Astrocyte of the hippocampus (primary cell): ENCODE measurements at regions not wholly inside any gene's neighbourhood (a gene's known extent, or its start where the extent isn't known, plus 50 kb on each side); places are given as distances from the start of the nearest gene placed in this dataset.

Source experiments
- DNase-seq: peaks from one replicate; pipeline ENCODE4 v3.0.0; 2011; ENCODE audit warnings: low read depth, low spot score

DNA sequence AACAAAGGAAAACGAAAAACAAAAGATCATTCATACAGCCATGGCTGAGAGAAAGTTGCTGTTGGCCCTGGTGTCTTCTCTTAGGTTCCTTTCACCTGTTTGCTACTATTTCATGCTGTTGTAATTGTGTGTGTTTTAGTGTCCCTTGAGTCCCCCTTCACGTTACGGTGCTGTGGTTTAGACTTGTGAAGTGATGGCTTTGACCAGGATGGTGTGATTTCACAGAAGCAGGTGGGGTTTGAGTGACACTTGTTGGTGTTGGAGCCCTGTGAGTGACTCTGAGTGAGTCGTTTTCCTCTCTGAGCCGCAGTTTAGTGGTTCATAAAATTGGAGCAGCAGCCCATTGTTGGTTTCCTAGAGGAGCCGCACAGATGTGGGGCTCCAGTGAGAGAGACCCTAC lies 635.4 kb downstream of the VRK1 start:
- DNase-seq = no peak

DNA sequence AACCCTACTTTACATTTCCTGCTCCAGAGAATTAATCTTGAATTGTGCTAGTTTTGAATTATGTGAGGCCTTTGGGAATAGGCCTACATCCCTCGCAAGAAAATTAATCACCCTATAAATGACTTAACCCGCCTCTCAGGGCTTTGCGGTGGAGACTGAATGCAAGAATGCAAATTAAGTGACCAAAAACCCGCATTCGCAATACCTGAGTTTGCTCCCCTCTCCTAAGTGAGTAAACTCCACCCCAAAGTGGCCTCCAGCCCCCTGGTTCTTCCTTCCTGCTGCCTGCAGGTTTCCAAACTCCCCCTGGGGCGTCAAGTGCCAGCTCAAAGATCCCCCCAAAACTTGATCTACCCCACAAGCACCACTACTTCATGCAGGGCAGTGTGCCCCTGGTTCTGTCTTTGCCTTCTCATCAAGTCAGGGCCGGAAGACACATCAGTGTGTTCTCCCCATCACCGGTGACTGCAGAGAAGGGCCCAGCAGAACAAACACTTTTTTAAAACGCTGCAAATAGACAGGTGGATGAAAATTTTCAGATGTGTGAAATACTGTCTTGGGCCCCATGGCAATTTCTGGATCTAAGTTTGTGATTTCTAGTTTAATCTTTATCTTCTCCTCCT lies 644.7 kb downstream of the VRK1 start:
- no peak for DNase-seq

DNA sequence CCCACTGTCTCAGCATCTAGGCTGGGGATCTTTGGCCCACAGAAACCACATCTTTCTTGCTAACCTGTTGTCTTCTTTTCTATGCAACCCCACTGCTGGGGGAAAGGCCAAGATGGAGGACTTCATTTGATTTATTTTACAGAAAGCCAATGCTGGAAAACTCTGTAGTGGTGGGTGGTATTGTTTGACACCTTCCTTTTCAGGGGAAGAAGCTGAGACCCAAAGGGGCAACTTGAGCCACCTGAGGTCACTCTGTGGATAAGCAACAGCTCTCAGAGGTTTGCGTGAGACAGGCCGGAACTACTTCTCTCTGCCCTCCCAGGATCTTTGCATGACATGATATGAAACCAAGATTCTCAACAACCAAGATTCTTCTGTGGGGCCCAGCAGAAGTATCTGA lies 645.2 kb downstream of the VRK1 start:
- no peak for DNase-seq

DNA sequence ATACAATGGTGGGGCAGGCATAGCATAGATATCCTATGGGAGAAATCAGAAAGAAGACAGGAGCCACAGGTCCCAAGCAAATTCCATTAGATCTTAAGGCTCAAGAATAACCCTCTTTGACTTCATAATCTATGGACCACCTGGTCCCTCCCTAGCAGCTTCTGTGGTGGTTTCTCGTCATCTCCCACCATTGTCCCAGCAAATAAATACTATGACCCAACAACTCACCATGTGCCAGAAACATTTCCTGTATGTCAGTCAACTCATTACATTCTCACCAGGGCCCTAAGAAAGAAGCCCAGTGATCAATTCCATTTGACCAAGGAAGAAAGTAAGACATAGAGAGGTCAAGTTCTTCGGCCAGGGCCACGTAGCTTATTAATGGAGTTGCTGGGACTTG lies 646.2 kb downstream of the VRK1 start:
- DNase-seq = no peak

DNA sequence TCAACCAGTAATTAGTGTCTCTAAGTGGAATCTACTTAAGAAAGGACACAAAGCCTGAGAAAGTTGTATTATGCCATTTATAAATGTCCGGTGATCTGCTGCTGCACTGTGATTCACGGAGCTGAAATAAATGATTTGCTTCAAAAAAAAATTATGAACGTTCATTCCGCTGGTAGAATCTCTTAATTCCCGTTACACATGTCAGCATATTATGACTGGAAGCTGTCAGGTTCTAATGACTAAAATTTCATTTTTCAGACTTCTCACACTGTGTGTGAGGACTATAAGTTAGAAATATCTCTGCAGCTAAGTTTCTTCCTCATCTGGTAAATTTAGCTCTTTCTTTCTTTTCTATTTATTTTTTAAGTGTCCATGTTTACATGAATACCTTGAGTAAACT lies 647.1 kb downstream of the VRK1 start:
- DNase-seq = no peak

DNA sequence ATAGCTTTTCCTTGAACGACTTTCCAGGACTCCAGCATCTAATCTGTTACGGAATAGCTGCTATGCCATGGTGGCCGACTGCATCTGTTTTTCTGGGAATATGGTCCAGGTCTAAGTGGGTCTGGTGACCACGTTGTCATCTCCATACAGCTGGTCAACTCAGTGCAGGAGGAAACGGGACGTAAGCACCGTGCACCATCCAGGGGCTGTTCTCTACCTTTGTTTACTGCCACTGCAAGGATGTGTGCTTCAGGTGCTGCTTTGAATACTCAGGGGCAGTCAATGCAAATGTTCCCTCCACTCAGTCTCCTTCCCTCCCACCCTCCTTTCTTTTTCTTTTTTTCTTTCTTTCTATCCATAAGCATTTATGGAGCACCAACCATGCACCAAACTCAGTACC lies 648.2 kb downstream of the VRK1 start:
- no peak for DNase-seq

DNA sequence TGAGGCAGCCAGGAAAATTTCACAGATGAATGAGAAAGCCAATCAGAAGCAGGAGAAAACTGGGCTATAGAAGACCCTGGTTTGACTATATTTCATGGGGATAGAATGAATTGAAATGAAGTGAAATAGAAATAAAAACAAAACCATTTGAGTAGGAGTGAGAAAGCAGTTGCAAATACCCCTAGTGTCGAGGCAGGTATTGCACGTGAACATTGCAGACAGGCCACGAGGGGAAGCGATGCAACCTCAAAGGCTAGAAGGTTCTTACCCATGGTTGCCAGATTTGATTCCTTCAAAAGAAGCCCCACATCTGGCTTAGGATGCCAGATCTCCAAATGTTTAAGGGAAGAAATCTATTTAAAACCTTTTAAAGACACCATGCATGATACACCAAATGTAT lies 648.9 kb downstream of the VRK1 start:
- no peak for DNase-seq

DNA sequence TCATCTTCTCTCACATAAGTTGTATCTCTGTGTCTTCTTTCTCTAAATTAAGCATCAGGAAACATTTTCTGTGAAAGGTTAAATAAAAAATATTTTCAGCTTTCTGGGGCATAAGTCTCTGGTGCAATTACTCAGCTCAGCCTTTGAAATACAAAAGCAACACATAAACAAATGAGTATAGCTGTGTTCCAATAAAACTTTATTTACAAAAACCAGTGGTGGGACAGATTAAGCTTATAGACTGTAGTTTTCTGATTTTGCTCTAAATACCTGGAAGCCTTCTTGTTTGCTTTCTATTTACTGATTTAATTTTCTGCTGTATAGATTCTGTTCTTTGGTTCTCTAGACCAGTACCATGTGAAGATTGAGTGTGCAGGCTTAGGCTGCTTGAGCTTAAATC lies 655.1 kb downstream of the VRK1 start:
- no peak for DNase-seq

DNA sequence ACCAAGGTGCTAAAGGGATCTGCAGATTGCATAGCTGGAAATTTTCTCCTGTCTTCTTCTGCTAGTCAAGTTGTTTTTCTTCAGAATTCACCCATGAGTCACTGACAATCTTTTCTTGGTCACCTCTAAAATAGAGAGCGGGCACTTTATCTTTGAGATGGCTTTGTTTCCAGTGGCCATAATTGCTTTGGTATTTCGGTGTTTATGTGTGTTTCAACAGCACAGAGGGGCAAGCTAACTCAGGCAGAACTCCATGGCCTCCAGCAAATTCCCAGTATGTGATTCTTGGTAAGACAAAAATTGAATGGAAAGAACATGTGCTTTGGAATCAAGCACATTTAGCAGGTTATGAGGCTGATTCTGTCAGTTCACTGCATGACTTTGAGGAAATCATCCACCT lies 656.8 kb downstream of the VRK1 start:
- no peak for DNase-seq

DNA sequence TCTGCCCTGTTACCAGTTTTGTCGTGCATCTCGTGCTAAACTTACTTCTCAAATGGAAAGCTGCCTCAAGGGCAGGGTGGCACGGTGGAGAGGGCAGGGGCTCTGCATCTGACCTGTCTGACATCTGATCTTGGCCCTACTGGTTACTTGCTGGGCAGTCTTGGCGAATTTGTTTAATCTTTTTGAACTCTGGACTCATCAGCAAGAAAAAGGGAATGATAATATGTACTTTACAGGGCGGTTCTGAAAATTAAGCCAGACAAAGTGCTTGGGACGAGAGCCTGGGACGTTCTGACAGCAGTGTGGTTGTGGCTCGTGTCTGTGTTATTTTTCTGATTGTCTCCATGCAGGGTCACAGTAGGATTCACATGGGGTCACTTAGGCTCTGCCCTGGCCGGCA lies 659.3 kb downstream of the VRK1 start:
- no peak for DNase-seq

DNA sequence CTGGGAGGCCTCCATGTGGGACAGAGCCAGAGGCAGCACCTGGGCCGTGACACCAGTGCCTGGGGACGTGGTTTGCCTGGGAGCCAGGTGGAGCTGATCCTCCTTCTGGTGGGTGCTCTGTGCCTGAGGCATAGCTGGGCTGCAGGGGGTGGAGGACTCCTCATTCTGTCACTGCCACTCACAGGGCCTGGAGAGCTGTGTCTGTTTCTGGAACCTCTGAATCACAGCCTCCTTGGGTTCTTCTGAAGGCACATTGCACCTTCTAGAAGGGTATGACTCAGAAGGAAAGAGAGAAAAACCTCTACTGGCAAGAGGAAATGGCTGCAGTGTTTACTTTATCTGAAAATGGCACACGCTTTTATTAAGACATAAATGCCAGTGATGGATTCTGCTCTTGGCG lies 659.8 kb downstream of the VRK1 start:
- peak; percentile 4 for DNase-seq

DNA sequence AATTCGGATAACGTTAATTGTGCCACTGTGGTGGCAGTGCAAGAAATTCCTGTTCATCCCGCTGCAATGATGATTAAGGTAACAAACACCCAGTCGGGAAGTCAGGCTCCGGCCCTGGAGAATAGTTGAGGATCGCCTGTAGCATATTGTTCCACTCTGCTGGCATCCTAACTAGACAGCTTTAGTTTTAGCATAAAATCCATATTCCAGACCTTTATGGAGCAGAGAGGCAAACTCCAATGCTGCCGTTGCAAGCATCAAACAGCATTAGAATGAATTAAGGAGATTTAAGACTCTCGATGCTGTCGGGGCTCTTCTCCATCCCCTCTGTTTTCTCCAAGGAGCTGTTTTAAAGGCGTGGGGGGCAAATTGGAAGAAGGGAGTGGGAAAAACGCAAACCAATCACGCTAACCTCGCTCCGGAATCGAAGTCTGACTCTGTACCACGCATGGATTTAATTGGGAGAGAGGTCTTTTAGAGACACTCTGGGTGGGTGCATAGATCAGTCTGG lies 660.4 kb downstream of the VRK1 start:
- DNase-seq = no peak

DNA sequence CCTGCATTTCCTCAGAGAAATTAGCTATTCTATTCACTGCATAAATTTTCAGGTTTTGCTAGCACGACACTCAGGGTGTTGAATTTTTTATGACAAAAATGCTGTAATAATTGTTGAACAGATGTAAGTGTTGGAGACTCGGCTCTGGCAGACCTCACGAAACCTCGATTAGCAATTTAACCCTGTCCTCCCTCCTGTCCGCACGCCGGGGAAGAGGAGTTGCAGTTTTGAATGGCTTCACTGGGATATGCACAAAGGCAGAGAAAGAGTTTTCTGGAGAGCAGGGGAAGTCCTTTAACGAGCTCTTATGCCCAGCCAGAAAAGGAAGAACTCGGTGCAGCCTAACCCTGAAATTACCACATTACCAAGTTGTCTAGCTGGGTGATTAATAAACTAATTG lies 661.1 kb downstream of the VRK1 start:
- no peak for DNase-seq

DNA sequence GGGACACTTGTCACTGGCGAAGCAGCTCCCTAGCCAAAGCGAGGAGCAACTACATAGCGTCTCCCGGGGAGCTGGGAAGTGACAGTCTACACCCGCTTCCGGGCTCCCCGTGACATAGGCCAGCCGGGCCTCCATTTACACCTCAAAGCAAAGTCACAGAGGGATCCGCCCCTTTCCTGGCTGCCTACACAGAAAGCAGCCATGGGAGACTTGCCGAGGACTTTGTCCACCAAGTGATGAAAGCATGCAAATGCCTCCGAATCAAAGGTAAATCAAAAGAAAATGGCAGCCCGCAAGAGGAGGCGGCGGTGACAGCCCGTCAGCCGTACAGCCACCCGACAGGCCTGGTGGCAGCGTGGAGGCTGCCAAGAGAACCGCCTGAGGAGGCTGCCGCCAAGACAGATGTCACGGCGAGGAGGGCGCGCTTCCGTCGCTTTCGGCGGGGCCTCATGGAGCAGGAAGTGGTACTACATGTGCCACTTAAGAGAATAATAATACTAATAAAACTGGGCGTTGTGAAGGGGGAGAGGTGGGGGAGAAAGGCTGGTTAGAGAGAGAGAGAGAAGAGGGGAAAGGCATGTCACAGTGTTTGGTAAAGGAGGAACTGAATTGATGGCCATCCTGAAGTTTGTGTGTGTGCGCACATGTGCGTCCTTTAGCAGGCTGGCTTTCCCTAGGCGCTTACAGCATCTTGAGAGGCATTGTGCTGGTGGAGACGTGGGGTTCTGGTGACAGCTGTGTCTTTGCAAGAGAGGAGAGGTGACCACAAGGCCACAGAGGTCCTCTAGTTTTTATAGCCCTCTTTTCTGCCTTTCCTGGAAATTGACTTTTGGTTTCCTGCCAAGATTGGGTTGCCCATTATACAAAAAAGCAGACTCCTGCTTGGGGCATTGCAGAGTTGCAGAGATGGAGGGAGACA lies 661.7 kb downstream of the VRK1 start:
- DNase-seq = peak; percentile 30

DNA sequence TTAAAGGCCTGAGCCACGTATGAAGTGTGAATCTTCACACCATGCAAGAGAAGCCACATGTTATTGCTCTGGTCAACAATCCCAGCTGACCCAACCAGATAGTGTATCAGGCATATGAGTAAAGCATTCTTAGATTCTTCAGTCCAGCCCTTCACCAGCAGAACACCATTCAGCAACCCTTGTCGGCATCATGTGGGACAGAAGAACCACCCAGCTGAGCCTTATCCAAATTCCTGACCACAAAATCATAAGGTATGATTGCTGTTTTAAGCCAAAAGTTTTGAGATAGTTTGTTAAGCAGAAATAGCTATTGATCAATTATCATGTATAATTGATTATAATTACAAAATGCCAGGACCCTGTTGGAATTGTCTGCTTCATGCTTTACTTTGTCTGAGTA lies 664.9 kb downstream of the VRK1 start:
- DNase-seq = no peak

DNA sequence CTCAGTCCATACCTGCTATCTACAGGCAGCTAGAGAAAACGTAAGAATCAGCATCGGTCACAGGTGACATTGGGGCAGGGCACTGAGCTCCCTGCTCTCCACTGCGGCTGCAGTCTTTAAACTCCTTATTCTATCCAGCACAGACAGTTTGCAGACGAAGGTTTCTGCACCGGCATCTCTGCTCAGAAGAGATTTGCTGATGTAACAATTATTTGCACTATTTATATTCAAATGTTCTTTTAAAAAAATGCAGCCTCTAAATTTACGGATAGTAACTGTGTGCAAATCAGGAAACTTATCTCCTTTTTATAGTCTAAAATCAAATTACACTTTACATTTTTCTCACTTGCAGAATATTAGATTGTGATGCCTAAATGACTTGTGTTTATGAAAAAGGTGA lies 671.0 kb downstream of the VRK1 start:
- no peak for DNase-seq

DNA sequence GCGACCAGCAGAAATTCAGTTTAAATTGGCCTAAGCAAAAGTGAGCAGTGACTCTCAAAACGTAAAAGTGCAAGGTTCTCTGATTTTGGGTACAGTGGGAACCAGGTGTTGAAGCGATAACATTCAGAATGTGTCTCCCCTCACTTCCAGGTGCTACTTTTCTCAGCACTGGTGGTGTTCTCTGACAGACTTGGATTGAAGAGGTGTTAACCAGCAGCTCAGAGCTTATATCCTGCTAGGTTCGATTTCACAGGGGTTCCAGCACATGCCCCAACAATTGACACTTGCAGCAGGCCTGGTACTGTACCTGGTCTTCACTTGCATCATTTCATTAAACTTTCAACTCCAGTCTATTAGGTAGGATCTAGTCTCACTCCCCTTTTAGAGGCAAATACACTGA lies 680.2 kb downstream of the VRK1 start:
- DNase-seq = no peak

DNA sequence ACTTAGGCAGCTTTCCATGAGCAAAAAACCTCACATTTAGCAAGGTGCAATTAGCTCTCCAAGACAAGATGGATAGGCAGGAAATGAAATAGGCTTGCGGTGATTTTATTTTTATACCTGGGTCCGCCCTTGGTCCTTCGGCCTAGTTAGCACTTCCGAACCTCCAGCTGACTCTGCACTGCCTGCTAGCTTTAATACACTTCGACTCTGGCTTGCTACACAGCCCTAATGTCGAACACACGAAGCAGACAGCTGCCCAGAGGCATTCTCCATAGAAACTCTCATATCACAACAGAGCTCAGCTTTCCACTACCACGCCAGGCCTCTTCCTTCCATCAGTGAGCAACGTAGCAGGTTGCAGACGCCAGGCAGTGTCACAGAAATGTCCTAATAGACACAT lies 688.0 kb downstream of the VRK1 start:
- no peak for DNase-seq

DNA sequence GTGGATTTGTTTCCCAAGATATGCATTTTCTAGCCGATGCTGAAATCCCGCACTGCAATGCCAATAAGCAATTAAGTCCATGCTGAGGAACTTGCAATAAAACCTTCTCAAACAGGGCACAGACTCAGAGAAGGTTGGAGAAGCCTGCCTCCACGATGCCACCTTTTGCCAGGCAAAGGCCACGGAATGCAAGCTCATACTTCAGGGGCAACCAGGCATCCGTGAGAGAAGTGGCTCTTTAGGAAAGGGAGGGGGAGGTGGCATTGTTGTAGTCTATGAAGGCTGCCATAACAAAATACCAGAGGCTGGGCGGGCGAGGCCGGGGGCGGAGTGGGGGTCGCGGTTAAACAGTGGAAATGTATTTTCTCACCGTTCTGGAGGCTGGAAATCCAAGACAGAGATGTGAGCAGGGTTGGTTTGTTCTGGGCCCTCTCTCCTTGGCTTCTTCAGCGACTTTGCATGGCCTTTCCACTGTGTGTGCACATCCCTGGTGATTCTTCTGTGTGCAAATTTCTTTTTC lies 689.5 kb downstream of the VRK1 start:
- no peak for DNase-seq

DNA sequence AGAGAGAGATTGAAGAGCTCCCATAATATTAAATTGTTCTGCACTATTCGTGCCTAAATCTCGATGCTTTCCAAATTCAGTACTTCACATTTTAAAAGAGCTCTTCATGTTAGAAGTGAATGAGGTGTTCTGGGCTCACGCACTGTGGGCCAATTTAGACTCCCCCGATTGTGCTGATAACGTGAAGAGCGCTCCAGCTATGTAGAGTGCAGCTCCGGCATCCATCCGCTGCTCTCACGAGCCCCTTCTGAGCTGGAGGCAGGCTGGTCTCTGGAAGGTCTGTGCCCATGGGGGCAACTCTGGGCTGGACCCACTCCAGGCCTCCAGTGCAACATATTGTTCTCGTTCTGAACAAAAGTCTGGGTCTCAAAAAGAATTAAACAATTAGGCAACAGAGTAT lies 692.6 kb downstream of the VRK1 start:
- no peak for DNase-seq

DNA sequence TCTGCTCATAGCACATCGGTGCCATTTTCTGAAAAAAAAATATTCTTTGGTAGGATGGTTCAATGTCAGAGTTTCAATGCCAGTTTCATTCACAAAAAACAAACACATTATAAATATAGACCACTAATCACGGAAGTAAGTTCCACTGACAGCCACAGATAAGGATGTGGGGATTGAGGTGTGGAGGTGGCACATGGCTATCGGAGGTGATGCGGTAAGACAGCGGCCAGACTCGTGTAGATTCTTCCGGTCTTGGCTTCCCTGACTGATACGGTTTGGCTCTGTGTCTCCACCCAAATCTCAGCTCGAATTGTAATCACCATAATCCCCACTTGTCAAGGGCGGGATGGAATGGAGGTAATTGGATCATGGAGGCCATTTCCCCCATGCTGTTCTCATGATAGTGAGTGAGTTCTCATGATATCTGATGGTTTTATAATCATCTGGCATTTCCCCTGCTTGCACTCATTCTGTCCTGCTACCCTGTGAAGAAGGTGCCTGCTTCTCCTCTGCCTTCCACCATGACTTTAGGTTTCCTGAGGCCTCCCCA lies 693.4 kb downstream of the VRK1 start:
- DNase-seq = no peak

DNA sequence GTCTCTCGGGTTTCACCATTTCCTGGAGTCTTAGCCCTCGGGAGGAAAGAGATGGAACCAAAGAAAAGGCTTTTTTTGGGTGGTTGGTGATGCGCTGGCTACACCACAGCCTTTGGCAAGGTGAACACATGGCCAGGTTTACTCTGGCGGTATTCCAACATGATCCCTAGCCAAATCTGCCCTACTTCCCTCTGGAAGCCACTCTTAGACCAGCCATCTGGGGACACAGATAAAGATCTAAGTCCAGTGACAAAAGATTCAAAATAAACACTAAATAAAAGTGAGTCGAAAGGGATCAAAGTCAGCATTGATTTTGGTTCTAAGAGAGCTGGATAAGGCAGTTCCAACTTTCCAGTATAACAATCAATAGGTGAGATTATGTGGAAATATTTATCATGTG lies 694.5 kb downstream of the VRK1 start:
- DNase-seq = no peak
